ENCODE measurements at regions not wholly inside any gene's neighbourhood (a gene's known extent, or its start where the extent isn't known, plus 50 kb on each side); places are given as distances from the start of the nearest gene placed in this dataset.

DNA sequence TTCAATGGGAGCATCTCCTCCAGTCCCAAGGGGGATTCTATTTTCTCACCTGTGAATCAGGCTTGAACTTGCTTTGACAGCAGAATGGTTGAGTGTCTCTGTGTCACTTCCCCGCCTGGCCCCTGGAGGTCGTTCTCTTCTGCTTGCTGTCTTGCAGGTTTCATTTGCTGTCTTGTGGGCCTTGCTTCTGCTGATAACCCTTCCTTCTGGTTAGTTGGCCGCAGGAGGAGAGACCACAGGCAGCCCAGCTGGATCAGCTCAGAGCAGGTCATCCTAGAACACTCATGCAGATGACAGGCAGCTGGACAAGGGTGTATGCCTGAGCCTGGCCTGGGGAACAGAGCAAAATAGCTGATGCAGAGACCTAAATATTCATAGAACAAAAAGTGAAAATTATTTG, 344.2 kb upstream of the ADARB2 start:
- no peak for TF ChIP-seq BHLHE40 (IDR thresholded peaks at IDR 0.05; ENCODE audit: low read depth, low read length)
- no peak for TF ChIP-seq POLR2A (IDR thresholded peaks at IDR 0.05; ENCODE audit: low read depth, low read length)
- TF ChIP-seq, protein P1, sequence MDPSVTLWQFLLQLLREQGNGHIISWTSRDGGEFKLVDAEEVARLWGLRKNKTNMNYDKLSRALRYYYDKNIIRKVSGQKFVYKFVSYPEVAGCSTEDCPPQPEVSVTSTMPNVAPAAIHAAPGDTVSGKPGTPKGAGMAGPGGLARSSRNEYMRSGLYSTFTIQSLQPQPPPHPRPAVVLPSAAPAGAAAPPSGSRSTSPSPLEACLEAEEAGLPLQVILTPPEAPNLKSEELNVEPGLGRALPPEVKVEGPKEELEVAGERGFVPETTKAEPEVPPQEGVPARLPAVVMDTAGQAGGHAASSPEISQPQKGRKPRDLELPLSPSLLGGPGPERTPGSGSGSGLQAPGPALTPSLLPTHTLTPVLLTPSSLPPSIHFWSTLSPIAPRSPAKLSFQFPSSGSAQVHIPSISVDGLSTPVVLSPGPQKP (IDR thresholded peaks at IDR 0.05; ENCODE audit: borderline replicate concordance, low read depth, low read length), result no peak
- TF ChIP-seq USF2 (IDR thresholded peaks at IDR 0.05; ENCODE audit: low read depth, low read length), result no peak
- TF ChIP-seq, protein P2, sequence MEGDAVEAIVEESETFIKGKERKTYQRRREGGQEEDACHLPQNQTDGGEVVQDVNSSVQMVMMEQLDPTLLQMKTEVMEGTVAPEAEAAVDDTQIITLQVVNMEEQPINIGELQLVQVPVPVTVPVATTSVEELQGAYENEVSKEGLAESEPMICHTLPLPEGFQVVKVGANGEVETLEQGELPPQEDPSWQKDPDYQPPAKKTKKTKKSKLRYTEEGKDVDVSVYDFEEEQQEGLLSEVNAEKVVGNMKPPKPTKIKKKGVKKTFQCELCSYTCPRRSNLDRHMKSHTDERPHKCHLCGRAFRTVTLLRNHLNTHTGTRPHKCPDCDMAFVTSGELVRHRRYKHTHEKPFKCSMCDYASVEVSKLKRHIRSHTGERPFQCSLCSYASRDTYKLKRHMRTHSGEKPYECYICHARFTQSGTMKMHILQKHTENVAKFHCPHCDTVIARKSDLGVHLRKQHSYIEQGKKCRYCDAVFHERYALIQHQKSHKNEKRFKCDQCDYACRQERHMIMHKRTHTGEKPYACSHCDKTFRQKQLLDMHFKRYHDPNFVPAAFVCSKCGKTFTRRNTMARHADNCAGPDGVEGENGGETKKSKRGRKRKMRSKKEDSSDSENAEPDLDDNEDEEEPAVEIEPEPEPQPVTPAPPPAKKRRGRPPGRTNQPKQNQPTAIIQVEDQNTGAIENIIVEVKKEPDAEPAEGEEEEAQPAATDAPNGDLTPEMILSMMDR (conservative IDR thresholded peaks at IDR 0.05; ENCODE audit: low read depth, low read length), result no peak
- no peak for TF ChIP-seq RFX5 (IDR thresholded peaks at IDR 0.05; ENCODE audit: low read depth, low read length)
- no peak for TF ChIP-seq MAFK (IDR thresholded peaks at IDR 0.05; ENCODE audit: low read depth, low read length)
- no peak for TF ChIP-seq RCOR1 (IDR thresholded peaks at IDR 0.05; ENCODE audit: insufficient replicate concordance, low read length)
- TF ChIP-seq SMC3 (IDR thresholded peaks at IDR 0.05; ENCODE audit: low read depth, low read length), result no peak
